ENCODE measurements at regions not wholly inside any gene's neighbourhood (a gene's known extent, or its start where the extent isn't known, plus 50 kb on each side); places are given as distances from the start of the nearest gene placed in this dataset.
"Not testable (repeated sequence)": the region's sequence is repeated elsewhere in the genome, so short reads cannot be mapped to it uniquely, and the experiment has no call there.

DNA sequence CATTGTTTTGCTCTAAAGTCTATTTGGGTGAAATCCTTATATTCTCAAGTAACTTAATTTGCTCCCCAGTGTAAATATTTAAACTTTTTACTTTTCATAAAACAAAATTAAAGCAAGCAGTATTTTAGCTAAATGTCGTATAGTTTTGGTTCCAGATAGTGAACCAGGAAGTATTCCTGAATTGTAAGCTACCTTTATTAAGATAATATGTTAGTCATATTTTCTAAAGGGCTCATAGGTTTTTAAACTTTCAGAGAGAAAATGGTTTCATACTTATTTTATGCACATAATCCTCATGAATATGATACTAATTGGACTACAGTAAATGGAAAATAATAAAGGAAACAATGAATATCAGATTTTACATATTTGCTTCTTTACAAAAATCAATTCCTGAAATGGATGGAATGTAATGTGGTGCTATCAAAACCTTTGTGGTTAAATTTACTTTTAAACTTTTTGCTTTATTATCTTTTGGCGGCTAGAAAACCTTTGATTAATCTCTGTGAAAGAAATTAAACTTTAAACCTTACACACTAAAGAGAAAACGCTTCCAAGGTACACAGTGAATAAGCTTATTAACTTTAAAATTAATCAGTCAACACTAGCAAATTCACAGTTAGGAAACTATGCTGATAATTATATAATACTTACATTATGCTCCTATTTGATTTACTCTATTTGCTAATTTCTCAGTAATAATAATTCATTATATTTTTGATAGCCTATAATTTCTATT lies 76.6 kb upstream of the RHOBTB1 start:
- DNase-seq (ENCODE audit: low read depth in 3 of 3, low spot score in 2 of 3), result no peak

DNA sequence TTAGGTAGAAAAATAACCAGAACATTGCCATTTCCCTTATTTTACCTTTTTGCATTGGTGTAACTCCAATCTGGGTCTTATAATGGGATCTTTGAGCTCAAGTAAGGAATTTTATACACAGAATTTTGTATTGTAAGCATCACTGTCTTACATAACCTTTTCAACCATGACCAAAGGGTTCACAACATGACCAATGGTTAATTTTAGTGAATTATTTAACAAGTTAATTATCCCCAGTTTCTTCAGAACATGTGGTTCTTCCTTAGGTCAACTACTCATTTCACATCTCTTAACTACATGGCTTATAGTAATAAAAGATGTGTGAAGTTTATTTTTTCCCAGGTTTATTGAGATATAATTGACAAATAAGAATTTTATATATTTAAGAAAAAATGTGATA lies 74.2 kb upstream of the RHOBTB1 start:
- DNase-seq (ENCODE audit: low read depth in 3 of 3, low spot score in 2 of 3), result no peak

DNA sequence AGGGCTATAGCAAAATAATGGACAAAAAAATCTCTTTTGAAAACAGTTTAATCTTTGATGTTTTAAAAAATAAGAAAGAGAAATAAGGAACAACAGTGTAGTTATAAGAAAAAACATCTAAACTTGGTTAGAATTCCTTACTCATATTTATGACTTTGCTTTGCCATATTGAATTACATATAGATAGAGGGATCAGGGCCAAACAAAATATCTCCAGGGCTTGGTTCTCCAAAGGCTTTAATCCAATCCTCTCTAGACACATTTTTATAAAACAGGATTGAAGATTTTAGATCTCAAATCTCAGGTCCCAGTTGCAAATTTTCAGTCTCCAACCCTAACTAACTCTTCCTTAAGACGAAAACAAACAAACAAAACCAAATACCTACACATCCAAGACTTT lies 72.6 kb upstream of the RHOBTB1 start:
- DNase-seq (ENCODE audit: low read depth in 3 of 3, low spot score in 2 of 3), result no peak

DNA sequence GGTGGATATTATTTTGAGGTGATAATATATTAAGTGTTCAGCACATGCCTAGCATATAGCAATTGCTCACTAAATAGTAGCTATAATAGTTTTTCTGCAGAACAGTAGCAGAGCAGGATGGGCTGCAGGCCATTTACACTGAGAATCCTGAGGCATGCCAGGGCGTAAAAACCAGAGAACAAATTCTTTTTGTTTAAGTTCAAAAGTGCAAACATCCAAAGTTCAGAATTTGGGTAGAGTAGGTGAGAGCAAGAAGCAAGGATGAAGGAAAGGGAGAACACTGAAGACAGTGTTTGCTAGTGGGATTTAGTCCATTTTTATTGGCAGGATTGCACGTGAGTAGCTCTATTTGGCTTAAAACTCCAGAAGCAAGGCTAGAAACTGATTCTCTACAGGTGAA lies 72.0 kb upstream of the RHOBTB1 start:
- DNase-seq (ENCODE audit: low read depth in 3 of 3, low spot score in 2 of 3), result no peak

DNA sequence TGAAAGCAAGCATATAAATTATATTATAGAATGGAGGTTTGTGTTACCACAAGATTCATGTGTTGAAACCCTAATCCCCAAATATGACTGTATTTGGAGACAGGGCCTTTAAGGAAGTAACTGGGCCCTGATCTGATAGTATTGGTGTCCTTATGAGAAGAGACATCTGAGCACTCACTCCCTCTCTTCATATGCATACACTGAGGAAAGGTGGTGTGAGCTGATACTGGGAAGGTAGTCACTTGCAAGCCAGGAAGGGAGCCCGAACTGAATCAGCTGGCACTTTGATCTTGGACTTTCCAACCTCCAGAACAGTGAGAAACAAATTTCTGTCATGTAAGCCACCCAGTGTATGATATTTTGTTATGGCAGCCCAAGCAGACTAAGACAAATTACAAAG lies 66.9 kb upstream of the RHOBTB1 start:
- no peak for DNase-seq (ENCODE audit: low read depth in 3 of 3, low spot score in 2 of 3)

DNA sequence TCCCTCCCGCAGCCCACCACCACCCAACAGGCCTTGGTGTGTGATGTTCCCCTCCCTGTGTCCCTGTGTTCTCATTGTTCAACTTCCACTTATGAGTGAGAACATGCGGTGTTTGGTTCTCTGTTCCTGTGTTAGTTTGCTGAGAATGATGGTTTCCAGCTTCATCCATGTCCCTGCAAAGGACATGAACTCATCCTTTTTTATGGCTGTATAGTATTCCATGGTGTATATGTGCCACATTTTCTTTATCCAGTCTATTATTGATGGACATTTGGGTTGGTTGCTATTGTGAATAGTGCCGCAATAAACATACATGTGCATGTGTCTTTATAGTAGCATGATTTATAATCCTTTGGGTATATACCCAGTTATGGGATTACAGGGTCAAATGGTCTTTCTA lies 59.1 kb upstream of the RHOBTB1 start:
- DNase-seq (ENCODE audit: low read depth in 3 of 3, low spot score in 2 of 3), result not testable (repeated sequence)

DNA sequence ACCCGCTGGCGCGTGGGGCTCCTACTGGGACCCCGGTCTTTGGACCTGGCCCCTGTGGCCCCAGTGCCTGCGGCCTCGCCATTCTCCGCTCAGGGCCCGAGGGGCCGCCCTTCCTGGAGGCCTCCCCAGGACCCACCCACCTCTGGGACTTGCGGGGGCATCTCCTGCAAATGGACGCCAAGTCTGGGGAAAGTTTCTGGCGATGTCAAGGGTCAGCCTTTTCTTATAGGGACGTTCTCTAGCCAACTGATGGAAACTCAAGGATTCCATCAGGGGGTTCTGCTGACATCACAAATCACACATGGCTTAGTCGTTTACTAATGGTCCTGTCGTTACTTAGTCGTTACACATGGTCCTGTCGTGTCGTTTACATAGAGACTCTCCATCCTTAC lies 57.7 kb upstream of the RHOBTB1 start:
- no peak for DNase-seq (ENCODE audit: low read depth in 3 of 3, low spot score in 2 of 3)

DNA sequence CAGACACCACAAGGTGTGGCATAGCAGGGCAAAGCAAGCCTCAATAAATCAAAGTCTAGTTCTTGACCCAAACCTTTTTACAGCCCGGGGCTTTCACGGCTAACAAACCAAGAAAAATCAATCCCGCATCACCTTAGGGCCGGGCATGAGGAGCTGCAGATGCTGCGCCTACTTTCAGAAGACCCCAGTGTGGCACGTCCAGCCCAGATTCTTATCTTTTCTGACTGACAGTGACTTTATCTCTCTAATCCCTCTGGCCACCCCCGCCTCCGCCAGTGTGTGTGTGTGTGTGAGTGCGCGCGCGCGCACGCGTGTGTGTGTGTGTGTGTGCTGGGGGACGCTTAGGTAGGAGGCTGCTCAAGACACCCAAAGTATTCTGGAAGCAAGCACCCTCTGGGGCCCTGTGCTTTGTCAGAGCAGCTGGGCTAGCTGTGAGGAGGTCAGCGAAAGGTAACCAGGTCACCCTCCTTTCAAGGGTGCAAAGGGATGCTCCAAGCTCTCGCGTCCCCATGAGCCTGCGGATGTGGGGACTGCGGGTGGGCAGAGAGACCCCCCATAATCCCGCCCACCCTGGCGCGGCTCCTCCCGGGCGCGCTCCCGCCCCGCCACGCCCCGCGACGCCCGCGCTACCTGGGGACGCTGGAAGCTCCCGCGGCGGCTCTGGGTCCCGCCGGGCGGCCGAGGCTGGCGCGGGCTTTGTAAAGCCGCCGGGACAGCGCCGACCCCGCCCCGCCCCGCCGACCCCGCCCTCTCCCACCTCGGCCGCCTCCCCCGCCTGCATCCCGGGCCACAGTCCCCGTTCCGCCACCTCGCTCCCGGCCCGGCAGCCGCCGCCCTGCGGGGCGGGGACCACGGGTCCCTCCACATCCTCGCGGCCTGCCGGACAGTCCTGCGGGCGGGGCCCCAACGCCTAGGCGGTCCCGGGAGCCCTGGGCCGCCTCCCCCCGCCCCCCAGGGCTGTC lies 57.1 kb upstream of the RHOBTB1 start:
- DNase-seq (ENCODE audit: low read depth in 3 of 3, low spot score in 2 of 3), result no peak

DNA sequence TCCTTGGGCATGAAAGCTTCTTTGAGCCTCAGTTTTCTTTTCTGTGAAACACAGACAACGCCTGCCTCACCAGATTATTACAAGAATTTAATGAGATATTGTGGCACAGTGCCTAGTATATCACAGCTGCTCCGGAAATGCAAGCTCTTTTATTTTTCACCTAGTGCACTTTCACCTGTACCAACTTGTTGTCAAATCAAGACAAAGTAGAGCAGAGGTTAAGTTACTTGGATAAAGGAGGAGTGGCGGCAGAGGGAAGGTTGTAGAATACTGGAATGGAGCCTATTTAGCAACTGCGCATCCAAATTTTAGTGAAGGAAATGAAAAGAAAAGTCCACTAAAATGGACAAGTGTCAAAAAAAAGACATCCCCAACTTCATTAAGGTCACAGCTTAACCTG lies 54.9 kb upstream of the RHOBTB1 start:
- DNase-seq (ENCODE audit: low read depth in 3 of 3, low spot score in 2 of 3), result no peak

DNA sequence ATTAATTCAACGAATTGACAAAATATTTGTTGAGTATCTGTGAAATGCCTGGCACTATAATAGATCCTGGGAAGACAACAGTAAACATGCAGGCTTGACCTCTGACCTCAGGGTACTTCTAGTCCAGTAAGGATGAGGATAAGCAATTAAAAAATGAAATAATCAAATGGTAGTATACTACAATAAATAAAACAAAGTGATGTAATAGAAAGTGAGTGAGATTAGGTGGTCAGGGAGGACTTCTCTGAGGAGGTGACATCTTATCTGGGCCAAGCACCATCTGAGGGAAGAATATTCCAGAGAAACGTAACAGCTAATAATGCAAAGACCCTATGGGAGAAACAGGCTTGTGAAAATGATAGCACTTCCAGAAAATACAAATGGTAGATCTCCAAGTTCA lies 50.1 kb upstream of the RHOBTB1 start:
- no peak for DNase-seq (ENCODE audit: low read depth in 3 of 3, low spot score in 2 of 3)
